GM19099 (cell line): ENCODE measurements at regions not wholly inside any gene's neighbourhood (a gene's known extent, or its start where the extent isn't known, plus 50 kb on each side); places are given as distances from the start of the nearest gene placed in this dataset.
A peak's percentile ranks its signal among the peaks of the same experiment; 100 is the strongest.

Source experiments
- POLR2A ChIP-seq: IDR thresholded peaks from 3 replicates; pipeline ENCODE4 v1.6.1; 2011; ENCODE audit warnings: low read depth; ENCODE audit not compliant: insufficient read length; ENCODE audit errors: extremely low read depth

DNA sequence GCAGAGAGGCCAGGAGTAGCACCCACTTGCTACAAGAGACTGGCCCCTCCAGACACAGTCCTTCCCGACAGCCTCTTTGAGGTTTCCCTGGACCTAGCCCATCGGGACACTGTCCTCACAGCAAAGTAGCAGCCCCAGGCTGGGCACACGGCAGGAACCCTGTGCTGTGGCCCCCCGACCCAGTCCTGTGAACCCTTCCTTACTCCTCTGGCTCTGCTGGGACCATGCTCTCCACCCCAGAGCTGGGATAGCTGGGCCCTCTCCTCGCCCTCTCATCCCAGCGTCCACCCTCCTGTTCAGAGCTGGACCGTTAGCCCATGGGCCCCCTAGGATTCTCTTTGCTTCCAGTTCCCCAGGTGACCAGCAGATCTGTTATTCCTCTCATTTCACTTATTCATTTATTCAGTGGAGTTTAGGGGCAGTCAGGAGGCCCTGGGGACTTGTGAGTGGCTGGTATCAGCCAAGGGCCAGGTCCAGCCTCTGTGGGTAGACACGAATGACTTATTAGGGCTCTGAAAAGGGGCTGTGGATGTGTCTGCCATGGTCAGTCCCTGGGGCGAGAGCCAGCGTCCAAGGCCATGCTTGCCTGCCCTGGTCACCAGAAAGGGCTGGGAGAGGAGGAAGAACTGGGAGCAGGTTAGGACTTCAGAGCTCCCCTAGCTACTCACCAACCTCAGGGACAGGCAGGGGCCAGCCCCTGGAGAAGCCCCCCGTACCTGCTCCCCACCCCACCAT, 117.6 kb upstream of the RUNX3 start:
- no peak for TF ChIP-seq POLR2A

DNA sequence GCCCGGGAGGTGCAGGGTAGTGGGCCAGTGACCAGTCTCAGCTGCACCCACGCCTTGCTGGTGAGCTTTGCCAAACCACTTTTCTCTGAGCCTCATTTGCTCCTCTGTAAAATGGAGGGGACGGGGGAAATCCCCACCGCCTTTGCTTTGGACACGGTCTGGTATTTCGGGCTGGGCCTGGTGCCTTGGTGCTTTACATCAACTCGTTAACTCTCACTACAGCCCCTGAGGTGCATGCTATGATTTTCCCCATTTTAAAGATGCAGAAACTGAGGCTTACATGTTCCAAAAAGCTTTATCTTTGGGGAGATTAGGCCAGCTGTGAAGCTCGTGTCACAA, 116.1 kb upstream of the RUNX3 start:
- no peak for TF ChIP-seq POLR2A

DNA sequence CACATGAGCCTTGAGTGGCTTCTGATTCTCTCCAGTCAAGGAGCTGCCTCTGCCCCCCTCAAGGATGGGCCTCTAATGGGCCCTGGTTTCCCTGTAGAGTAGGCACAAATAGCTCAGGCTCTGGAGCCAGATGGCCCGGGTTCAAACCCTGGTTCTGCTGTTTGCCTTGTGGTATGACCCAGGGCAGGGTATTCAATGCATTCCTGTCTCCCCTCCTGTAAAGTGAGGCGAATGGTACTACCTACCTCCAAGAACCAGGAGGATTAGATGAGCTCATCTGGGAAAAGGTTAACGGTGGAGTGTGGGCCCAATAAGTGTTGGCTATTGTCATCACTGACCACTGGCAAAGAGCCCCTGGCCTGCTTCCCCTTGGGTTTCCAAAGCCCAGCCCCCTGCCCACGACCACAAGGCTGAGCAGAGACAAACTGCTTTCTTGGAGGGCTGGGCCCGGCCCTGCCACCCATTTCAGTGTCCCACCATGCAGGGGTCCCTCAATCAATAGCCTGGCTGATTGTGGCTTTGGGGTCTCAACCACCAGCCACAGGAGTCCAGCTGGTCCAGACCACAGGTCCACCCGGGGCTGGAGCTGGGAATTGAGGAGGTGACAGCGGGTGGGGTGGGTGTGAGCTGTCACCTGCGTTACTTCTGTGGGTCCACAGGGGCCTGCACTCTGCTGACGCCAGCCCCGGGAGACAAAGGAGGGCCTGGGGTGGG, 115.6 kb upstream of the RUNX3 start:
- TF ChIP-seq POLR2A: no peak

DNA sequence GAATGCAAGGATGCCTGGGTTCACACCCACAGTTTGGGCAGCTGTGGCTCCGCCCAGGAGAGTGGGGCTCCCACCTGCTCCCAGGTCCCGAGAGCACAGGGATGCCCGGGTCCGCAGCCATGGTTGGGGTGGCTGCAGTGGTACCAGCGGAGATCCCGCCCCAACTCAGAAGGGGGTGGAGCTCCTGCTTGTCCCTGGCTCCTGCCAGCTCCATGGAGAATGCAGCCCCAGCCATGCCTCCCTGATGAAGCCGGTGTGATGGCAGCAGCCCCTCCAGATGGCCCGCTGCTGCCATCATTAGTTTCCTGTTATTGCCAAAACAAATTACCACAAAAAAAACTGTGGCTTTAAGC, 113.1 kb upstream of the RUNX3 start:
- no peak for TF ChIP-seq POLR2A

DNA sequence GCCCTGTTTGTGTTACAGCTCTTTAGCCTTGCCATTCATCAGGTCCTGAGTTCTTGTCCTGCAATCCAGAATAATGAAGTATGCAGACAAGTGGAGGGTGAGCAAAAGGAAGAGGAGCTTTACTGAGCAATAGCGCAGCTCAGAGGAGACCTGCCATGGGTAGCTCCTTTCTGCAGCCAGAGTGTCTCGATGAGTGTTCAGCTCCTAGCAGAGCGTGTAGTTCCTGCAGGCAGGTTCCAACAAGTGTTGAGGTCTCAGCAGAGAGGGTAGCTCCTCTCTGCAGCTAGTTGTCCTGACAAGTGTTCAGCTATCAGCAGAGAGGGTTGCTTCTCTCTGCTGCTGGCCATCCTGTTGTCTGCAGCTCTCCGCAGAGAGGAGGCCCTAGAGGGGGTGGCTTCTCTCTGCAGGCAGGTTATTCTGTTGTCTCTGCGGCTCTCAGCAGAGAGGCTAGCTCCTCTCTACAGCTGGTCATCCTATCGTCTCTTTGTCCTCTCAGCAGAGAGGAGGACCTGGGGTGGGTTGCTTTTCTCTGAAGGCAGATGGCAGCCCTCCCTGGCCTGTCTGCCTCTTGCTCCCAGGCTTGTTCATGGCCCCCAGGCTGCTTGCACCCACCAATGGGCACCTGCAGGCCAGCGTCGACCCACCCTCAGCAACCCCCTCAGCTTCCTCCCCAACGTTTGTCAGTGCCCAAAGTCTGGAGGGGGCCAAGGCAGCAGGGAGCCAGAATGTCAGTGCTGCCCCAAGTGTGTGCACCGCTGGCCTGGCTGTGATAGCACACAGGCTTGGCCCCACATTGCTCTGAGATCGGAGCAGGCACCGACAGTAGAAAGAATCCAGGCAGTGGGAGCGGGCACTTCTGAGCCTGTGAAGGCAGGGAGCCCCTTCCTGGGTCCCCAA, 112.5 kb upstream of the RUNX3 start:
- TF ChIP-seq POLR2A: no peak

DNA sequence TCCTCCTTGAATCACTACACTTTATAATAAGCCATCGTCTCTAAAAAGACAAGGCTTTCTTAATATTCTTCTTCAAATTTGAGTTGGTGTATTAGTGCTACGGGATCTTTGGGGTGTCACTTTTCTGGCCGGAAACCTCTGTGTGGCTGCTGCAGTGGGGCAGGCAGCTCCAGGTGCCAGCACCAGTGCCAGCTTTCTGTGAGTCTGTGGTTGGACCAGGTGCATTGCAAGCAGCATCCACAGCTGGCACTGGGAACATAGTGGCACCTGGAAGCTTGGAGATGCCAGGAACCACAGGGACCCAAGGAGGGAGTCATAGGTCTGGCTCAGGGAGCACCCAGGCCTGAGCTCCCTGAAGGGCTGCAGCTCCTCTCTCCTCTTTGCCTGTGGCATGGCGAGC, 111.8 kb upstream of the RUNX3 start:
- TF ChIP-seq POLR2A: no peak

DNA sequence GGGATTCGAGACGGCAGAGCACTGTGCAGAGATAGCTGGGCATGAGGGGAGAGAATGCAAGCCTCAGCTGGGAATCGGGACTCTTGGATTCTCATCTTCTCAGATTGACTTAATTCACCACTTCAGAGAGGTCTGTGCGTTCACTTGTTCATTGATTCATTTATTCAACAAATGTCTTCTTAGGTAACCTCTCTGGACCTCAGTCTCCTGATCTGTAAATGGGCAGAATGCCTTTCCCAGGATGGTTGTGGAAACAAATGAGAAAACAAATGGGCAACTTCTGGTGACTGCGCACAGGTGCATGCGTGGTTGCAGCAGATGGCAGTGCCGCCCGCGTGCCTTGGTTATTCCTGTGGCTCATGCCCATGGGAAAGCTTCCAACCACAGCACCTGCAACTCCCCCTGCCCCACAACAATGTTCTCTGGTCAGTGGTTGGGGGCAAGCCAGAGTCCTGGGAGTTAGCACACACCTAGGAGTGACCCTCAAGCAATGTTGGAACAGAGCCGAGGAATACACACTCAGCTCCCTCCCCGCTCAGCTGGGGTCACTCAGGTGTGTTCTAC, 110.1 kb upstream of the RUNX3 start:
- no peak for TF ChIP-seq POLR2A

DNA sequence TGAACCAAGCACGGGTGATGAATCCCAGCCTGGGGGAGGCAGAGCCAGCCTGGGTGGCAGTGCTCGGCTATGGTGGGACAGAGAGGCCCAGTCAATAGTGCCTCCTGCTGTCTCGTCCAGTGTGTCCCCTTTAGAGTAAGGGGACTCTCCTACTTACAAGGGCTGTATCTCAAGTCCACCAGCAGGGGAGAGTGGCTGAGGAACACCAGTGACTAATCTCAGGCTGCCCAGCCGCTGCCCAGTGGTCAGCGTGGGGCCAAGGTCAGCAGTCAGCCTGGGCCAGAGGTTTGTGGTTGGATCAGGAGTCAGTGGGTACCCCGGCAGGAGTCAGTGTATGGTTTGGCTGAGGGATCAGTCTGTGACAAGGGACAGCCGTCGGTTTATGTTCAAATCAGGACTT, 109.2 kb upstream of the RUNX3 start:
- no peak for TF ChIP-seq POLR2A

DNA sequence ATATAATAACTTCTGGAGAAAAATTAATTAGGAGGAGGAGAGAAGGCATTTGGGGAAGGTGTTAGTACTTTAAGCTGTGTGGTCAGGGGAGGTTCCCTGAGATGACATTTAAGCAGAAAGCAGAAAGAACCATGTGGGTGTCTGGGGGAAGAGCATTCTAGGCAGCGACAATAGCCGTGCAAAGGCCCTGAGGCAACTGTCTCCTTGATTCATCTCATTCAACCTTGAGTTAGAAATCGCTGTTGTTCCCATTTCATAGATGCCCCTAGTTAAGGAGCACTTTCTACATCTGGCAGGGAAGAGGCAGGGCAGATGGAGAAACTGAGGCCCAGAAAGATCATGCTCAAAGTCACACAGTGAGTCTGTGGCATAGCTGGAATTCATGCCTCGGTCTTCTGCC, 108.6 kb upstream of the RUNX3 start:
- TF ChIP-seq POLR2A: no peak

DNA sequence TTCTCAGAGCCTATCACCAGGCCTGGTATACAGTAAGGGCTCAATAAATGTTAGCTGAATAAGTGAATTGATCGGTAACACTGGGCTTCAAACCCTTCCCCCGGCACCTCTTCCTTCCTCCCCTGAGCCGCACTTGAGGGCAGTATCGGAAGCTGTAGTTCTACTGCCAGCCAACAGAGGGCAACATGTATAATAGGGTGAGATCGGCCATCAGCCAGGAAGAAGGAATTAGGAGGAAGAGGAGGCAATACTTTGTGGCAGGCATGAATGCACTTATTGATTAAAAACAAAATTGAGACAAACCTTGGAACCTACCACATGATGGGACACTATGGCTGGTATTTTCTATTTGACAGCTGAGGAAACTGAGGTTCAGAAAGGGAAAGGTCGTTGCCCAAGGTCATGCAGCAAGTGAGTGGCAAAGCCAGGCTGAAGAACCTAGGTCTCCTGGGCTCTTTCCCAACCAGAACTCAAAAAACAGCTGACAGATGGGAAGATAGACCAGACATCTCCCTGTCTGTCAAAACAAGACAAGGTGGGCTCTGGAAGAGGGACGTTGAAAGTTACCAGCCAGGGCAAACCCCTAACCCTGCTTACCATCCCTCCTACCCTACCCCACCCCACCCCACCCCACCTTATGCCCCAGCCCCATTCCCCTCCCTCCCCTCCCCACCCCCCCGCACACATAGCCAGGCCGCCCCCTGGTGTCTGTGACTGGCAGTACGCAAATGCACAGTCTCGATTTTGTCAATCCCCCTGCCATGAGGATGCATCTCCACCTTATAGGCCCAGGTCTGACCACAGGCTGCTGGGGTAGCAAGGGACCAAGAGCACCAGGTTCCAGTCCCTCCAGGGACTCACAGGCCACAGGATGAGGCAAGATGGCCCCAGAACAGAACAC, 107.3 kb upstream of the RUNX3 start:
- no peak for TF ChIP-seq POLR2A

DNA sequence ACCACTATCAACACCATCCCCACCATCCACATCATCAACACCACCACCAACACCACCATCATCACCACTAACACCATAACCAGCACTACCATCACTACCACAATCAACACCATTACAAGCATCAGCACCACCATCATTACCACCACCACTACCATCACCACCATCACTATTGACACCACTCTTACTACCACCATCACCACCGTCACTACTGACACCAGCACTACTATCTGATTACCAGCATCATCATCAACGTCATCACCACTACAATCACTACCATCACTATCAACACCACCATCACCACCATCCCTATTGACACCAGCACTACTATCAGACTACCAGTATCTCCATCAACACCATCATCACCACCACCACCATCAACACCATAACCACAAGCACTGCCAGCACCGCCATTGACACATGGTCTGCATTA, 106.1 kb upstream of the RUNX3 start:
- no peak for TF ChIP-seq POLR2A

DNA sequence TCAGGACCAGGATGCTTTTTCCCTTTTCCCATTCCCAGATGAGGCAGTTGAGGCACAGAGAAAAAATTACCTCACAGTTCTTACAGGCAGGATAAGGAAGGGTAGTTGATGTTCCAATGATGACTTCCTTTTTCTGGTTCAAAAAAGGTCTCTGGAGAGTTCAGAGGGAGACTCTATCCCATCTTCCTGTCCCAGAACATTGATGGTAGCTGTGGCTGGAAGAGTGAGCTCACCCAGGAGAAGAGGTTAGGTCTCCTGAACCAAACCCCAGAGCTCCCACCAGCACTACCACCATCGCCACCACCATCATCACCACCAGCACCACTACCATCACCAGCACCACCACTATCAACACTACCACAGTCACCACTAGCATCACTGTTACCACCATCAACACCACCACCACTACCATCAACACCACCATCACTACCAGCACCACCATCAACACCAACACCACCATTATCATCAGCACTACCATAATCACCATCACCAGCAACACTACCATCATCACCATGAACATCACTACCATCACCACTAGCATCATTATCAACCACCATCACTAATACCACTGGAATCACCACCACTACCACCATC, 105.5 kb upstream of the RUNX3 start:
- TF ChIP-seq POLR2A: no peak

DNA sequence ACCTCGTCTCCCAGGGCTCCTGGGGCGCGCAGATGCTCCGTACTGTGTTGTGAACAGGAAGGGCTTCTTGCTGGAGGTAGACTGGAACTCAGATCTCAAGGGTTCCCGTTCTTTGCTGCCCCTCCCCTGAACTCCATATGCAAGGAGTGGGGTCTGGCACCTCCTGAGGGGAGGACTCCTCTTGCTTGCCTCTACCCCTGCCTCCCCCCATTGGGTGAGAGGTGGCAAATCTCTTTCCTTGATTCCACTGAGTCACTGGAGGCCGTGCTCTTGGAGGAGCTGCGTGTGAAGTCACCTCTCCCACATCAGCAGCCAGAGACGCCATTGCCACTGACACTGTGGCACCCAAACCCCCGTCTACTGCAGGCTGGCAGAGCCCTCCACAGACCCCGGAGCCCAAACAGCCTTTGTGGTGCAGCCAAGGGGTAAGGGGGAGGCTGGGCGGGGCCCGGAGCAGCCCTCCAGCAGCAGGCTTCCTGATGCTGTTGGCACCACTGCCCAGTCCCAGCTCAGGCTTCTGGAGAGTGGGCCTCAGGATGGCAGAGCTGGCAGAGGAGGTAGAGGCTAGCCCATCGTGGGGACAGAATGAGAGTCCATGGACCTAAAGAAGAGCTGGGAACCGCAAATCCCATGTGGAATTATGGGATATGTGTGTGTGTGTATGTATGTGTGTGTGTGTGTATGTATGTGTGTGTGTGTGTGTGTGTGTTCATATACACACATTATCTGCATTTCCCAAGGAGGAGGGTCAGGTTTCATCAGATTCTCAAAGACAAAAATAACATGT, 104.9 kb upstream of the RUNX3 start:
- no peak for TF ChIP-seq POLR2A

DNA sequence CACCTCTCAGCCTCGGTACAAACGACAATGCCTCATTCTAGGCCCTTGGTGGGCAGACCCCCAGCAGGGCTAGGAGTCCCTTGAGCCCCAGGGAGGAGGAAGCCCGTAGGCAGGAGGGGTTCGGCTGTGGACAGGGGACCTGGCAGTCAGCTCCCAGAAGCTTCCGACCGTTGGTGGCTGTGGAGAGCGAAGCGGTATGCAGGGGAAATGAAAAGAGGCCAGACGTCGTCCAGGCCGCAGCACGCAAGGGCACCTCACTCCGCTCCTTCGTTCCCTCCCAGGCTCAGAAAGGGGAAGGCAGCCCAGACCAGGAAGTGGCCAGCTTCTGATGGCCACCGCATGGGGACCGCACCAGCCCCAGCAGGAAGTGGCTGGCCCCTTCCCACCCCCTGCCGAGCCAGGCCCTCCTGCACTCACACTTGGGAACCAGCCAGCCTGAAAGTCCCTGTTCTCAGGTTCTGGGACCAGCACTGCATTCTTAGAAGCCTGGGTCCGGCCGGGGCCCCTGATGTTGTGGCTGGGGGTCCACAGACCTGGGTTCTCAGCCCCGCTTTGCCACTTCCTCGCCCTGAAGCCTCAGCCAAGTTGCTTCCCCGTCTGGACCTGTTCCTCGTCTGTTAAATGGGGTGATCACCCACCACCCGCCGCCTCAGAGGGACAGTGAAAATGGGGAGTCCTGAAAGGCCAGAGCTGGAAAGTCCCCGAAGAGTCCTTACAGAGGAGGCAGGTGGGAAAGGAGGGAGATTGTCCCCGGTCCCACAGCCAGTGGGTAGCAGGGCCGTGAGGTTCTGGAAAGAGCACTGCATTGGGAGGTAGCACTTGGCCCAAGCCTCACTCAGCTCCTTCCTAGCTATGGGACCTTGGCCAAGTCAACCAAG, 104.0 kb upstream of the RUNX3 start:
- TF ChIP-seq POLR2A: peak; percentile 57
